ENCODE measurements at regions not wholly inside any gene's neighbourhood (a gene's known extent, or its start where the extent isn't known, plus 50 kb on each side); places are given as distances from the start of the nearest gene placed in this dataset.
"Not testable (repeated sequence)": the region's sequence is repeated elsewhere in the genome, so short reads cannot be mapped to it uniquely, and the experiment has no call there.

GRCh38 chr6:139703780-139704179 lies 329.3 kb upstream of the CITED2 start:
- Histone ChIP-seq H3K36me3 (replicated peaks) (no peaks in the 10 kb centered on the region), H3K4me1 (no peaks in the 10 kb centered on the region), H3K4me3 (no peak overlapping the region), H3K27me3 (ENCODE audit: low read depth) (no peaks in the 10 kb centered on the region), H3K9me3 (no peaks in the 10 kb centered on the region)
- in situ Hi-C loops (cut with MboI; ENCODE audit: low sequenced_read_pairs), result no loop called here
- DNase-seq (ENCODE audit: low spot score in 2 of 2), result no peak

GRCh38 chr6:139702706-139703105 lies 328.3 kb upstream of the CITED2 start:
- Histone ChIP-seq H3K27me3 (ENCODE audit: low read depth) (no peaks in the 10 kb centered on the region), H3K4me1 (no peaks in the 10 kb centered on the region), H3K4me3 (no peak overlapping the region), H3K9me3 (no peaks in the 10 kb centered on the region), H3K36me3 (replicated peaks) (no peaks in the 10 kb centered on the region)
- no peak for DNase-seq (ENCODE audit: low spot score in 2 of 2)
- in situ Hi-C loops (cut with MboI; ENCODE audit: low sequenced_read_pairs), result no loop called here

DNA sequence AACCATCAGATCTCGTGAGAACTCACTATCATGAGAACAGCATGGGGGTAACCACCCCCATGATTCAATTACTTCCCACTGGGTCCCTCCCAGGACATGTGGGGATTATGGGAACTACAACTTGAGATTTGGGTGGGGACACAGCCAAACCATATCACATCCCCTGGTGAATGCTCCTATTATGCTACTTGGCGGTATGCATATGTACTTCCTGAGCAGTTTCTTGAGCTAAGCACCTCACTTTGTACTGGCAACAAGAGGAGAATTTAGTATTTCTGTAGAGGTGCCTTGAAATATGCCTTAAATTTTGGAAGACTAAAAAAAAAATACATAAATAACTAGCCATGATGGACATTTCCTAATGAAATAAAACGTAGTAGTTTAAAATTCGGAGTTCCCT lies 327.2 kb upstream of the CITED2 start:
- Histone ChIP-seq H3K36me3 (replicated peaks) (no peaks in the 10 kb centered on the region), H3K9me3 (no peaks in the 10 kb centered on the region), H3K4me1 (no peaks in the 10 kb centered on the region), H3K27me3 (ENCODE audit: low read depth) (no peaks in the 10 kb centered on the region), H3K4me3 (no peak overlapping the region)
- in situ Hi-C loops (cut with MboI; ENCODE audit: low sequenced_read_pairs), result no loop called here
- no peak for DNase-seq (ENCODE audit: low spot score in 2 of 2)

DNA sequence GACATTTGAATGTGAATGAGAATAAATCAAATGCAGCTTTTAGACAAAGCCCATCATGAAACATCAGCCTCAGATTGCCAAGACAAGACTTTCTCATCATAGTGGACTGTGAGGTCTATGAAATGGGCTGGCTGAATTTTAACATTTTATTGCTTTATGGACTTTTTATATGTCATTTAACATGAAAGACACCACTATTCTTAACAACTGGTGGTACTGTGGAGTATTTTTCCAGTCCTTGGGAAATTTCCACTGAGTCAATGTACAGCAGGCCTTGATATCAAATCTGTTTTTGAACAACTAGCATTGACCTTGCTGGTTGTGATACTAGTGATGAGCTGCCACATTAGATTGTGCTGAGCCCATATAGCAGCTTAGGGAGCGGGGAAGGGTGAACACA lies 326.6 kb upstream of the CITED2 start:
- DNase-seq (ENCODE audit: low spot score in 2 of 2), result no peak
- in situ Hi-C loops (cut with MboI; ENCODE audit: low sequenced_read_pairs), result no loop called here
- H3K4me1 ChIP-seq, result no peaks in the 10 kb centered on the region
- no peaks in the 10 kb centered on the region for H3K27me3 ChIP-seq (ENCODE audit: low read depth)
- H3K9me3 ChIP-seq, result no peaks in the 10 kb centered on the region
- no peaks in the 10 kb centered on the region for H3K36me3 ChIP-seq (replicated peaks)
- H3K4me3 ChIP-seq, result no peak overlapping the region

DNA sequence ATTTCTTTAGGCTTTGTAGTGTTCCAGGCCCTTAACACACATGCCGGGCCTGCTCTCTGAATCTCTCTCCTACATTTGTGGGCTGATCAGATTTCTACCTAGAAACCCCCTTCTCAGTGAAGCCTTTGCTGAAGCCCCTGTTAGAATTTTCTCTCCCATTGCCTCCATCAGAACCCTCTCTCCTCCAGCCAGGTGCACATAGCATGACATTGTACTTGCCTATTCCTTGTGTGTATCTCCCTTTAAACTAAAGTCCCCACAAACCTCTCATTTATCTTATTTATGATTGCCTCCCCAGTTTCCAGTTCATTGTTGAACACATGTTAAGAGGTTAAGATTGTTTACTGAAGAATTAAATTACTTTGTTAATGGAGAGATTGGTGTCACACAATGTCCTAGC lies 325.5 kb upstream of the CITED2 start:
- H3K4me3 ChIP-seq, result no peak overlapping the region
- H3K9me3 ChIP-seq, result no peaks in the 10 kb centered on the region
- no peaks in the 10 kb centered on the region for H3K36me3 ChIP-seq (replicated peaks)
- no peak for DNase-seq (ENCODE audit: low spot score in 2 of 2)
- no peaks in the 10 kb centered on the region for H3K27me3 ChIP-seq (ENCODE audit: low read depth)
- peaks cover 6% of the 10 kb centered on the region; the same call in 1 of the 2 replicates for H3K4me1 ChIP-seq
- in situ Hi-C loops (cut with MboI; ENCODE audit: low sequenced_read_pairs), result no loop called here

GRCh38 chr6:139699335-139699734 lies 324.9 kb upstream of the CITED2 start:
- DNase-seq (ENCODE audit: low spot score in 2 of 2), result no peak
- peaks cover 6% of the 10 kb centered on the region; the same call in 1 of the 2 replicates for H3K4me1 ChIP-seq
- H3K27me3 ChIP-seq (ENCODE audit: low read depth), result no peaks in the 10 kb centered on the region
- in situ Hi-C loops (cut with MboI; ENCODE audit: low sequenced_read_pairs), result no loop called here
- no peak overlapping the region for H3K4me3 ChIP-seq
- no peaks in the 10 kb centered on the region for H3K9me3 ChIP-seq
- H3K36me3 ChIP-seq (replicated peaks), result no peaks in the 10 kb centered on the region

DNA sequence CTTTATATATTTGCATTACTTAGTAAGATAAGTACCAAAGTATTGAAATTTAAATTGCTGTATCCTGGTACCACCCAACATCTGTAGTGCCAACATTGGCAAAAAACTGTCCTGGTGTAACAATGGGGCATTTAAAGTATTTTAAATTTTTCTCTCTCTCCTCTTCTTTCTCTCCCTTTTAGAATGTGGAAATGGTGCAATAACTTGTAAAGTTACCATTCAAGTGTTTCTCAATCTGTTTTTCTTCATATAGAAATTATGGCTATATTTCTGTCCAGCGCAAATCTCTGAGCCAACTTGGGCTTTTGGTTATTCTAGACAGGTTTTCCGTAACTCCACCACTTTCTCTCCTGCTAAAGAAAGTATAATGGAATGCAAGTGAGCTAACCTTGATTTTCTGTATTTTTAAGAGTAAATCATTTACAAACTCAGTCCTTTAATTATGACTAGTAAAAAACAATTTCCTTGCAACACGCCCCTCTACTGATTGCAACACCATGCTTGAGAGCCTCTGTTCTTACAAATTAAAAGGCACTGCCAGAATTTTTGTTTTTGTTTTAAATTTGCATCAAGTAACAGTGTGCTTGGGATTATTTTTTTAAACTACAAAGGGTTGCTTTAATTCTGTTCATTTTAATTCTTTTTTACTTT lies 324.2 kb upstream of the CITED2 start:
- no peaks in the 10 kb centered on the region for H3K36me3 ChIP-seq (replicated peaks)
- no peaks in the 10 kb centered on the region for H3K9me3 ChIP-seq
- peaks cover 6% of the 10 kb centered on the region; the same call in 1 of the 2 replicates for H3K4me1 ChIP-seq
- in situ Hi-C loops (cut with MboI; ENCODE audit: low sequenced_read_pairs), result no loop called here
- H3K4me3 ChIP-seq, result no peak overlapping the region
- no peaks in the 10 kb centered on the region for H3K27me3 ChIP-seq (ENCODE audit: low read depth)
- DNase-seq (ENCODE audit: low spot score in 2 of 2), result no peak

DNA sequence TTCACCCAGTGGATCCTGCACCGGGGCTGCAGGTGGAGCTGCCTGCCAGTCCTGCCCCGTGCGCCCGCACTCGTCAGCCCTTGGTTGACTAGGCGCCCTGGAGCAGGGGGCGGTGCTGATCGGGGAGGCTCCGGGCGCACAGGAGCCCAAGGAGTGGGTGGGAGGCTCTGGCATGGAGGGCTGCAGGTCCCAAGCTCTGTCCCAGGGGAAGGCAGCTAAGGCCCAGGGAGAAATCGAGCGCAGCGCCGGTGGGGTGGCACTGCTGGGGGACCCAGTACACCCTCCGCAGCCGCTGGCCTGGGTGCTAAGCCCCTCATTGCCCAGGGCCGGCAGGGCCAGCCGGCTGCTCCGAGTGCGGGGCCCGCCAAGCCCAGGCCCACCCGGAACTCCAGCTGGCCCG lies 323.4 kb upstream of the CITED2 start:
- H3K4me1 ChIP-seq; in situ Hi-C loops (cut with MboI; ENCODE audit: low sequenced_read_pairs); H3K36me3 ChIP-seq (replicated peaks); DNase-seq (ENCODE audit: low spot score in 2 of 2); H3K9me3 ChIP-seq; H3K4me3 ChIP-seq; H3K27me3 ChIP-seq (ENCODE audit: low read depth): not testable (repeated sequence)

- H3K9me3 ChIP-seq; H3K27me3 ChIP-seq (ENCODE audit: low read depth); H3K4me1 ChIP-seq; in situ Hi-C loops (cut with MboI; ENCODE audit: low sequenced_read_pairs); DNase-seq (ENCODE audit: low spot score in 2 of 2); H3K36me3 ChIP-seq (replicated peaks); H3K4me3 ChIP-seq: not testable (repeated sequence)
Measured at GRCh38 chr6:139696991-139697390, 322.5 kb upstream of the CITED2 start.

DNA sequence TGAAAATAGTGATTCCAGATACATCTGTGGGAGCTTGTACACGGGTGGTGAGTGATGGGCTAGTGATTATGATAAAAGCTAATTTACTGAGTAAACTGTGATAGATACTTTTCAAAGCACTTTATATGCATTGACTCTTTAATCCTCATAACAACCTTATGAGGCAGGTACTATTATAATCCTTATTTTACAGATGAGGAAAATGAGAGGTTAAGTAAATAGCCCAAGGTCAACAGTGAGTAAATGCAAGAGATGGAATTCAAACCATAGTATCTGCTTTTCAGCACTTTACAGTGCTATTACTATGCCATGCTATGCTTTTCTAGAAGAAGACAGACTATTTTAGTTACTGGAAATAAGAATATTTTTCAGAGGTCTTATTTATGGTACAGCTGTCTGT lies 320.9 kb upstream of the CITED2 start:
- Histone ChIP-seq H3K4me1 (peaks cover 6% of the 10 kb centered on the region; the same call in 1 of the 2 replicates), H3K9me3 (no peaks in the 10 kb centered on the region), H3K27me3 (ENCODE audit: low read depth) (no peaks in the 10 kb centered on the region), H3K36me3 (replicated peaks) (no peaks in the 10 kb centered on the region), H3K4me3 (no peak overlapping the region)
- in situ Hi-C loops (cut with MboI; ENCODE audit: low sequenced_read_pairs), result no loop called here
- DNase-seq (ENCODE audit: low spot score in 2 of 2), result peak in 1 of 2 experiments; percentile 8

DNA sequence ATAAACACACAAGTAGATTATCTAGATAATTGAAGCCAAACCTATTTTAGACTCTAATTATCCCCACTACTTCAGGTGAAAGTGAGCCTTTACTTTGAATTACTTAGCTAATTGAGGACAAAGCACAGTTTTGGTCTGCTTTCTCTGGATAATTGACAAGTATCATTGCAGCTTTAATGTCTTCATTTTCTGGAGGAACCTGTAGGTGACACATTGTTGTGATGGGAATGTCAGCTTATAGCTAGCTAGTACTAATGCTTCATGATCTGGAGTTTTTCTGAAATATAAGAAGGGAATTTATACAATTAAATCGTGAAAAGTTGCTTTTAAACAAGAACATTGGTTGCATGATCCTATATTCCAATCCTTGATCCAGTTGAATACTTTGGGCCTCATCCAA lies 319.3 kb upstream of the CITED2 start:
- in situ Hi-C loops (cut with MboI; ENCODE audit: low sequenced_read_pairs), result no loop called here
- Histone ChIP-seq H3K36me3 (replicated peaks) (no peaks in the 10 kb centered on the region), H3K27me3 (ENCODE audit: low read depth) (no peaks in the 10 kb centered on the region), H3K4me1 (peaks cover 12% of the 10 kb centered on the region), H3K4me3 (no peak overlapping the region), H3K9me3 (no peaks in the 10 kb centered on the region)
- no peak for DNase-seq (ENCODE audit: low spot score in 2 of 2)

DNA sequence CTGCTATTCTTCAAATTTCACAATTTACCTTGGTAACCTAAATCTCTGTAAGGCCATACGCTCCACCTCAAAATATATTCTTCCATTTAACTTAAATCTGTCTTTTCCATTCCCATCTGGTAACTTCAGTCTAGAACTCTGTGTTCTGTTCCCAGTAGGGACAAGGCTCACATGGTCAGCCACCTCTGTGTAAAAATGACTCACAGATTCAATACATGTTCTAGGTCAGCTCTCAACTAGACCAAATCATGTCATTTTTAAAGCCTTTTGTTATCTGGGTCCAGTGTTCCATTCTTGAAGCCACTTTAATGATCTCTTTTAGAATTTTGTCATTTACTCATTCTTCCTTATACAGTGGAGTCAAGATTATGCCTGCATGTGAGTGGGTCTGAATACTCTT lies 315.6 kb upstream of the CITED2 start:
- in situ Hi-C loops (cut with MboI; ENCODE audit: low sequenced_read_pairs), result no loop called here
- peaks cover 6% of the 10 kb centered on the region for H3K4me1 ChIP-seq
- no peaks in the 10 kb centered on the region for H3K9me3 ChIP-seq
- H3K27me3 ChIP-seq (ENCODE audit: low read depth), result no peaks in the 10 kb centered on the region
- no peaks in the 10 kb centered on the region for H3K36me3 ChIP-seq (replicated peaks)
- no peak for DNase-seq (ENCODE audit: low spot score in 2 of 2)
- no peak overlapping the region for H3K4me3 ChIP-seq

- no peak for DNase-seq (ENCODE audit: low spot score in 2 of 2)
- in situ Hi-C loops (cut with MboI; ENCODE audit: low sequenced_read_pairs), result no loop called here
- H3K27me3 ChIP-seq (ENCODE audit: low read depth), result no peaks in the 10 kb centered on the region
- no peaks in the 10 kb centered on the region for H3K9me3 ChIP-seq
- peaks cover 6% of the 10 kb centered on the region; the same call in 1 of the 2 replicates for H3K4me1 ChIP-seq
- no peak overlapping the region for H3K4me3 ChIP-seq
- no peaks in the 10 kb centered on the region for H3K36me3 ChIP-seq (replicated peaks)
Measured at GRCh38 chr6:139687055-139687454, 312.6 kb upstream of the CITED2 start.

- Histone ChIP-seq H3K27me3 (ENCODE audit: low read depth) (no peaks in the 10 kb centered on the region), H3K36me3 (replicated peaks) (no peaks in the 10 kb centered on the region), H3K9me3 (no peaks in the 10 kb centered on the region), H3K4me3 (no peak overlapping the region), H3K4me1 (peaks cover 6% of the 10 kb centered on the region; the same call in 1 of the 2 replicates)
- DNase-seq (ENCODE audit: low spot score in 2 of 2), result no peak
- in situ Hi-C loops (cut with MboI; ENCODE audit: low sequenced_read_pairs), result no loop called here
Measured at GRCh38 chr6:139686308-139686707, 311.9 kb upstream of the CITED2 start.

- Histone ChIP-seq H3K36me3 (replicated peaks) (no peaks in the 10 kb centered on the region), H3K4me3 (no peak overlapping the region), H3K4me1 (peaks cover 6% of the 10 kb centered on the region; the same call in 1 of the 2 replicates), H3K27me3 (ENCODE audit: low read depth) (no peaks in the 10 kb centered on the region), H3K9me3 (no peaks in the 10 kb centered on the region)
- in situ Hi-C loops (cut with MboI; ENCODE audit: low sequenced_read_pairs), result no loop called here
- DNase-seq (ENCODE audit: low spot score in 2 of 2), result no peak
Measured at GRCh38 chr6:139685009-139685408, 310.6 kb upstream of the CITED2 start.
